Activated naive CD4-positive, alpha-beta T cell treated with anti-CD3 and anti-CD28 coated beads, Interleukin-2, amount 50 U/mL, for 24 hours (primary cell): ENCODE measurements at regions not wholly inside any gene's neighbourhood (a gene's known extent, or its start where the extent isn't known, plus 50 kb on each side); places are given as distances from the start of the nearest gene placed in this dataset.
"Not testable (repeated sequence)": the region's sequence is repeated elsewhere in the genome, so short reads cannot be mapped to it uniquely, and the experiment has no call there.

Experiments
- H3K27ac Mint-ChIP-seq: one replicate; pipeline ENCODE4 v1.8.0; 2021; ENCODE audit warnings: mild to moderate bottlenecking, mixed read lengths
- H3K27me3 Mint-ChIP-seq: one replicate; pipeline ENCODE4 v1.8.0; 2021; ENCODE audit warnings: mixed read lengths
- H3K36me3 Mint-ChIP-seq: one replicate; pipeline ENCODE4 v1.8.0; 2021; ENCODE audit warnings: mixed read lengths
- H3K4me1 Mint-ChIP-seq: one replicate; pipeline ENCODE4 v1.8.0; 2021; ENCODE audit warnings: mixed read lengths
- H3K4me3 Mint-ChIP-seq: one replicate; pipeline ENCODE4 v1.8.0; 2021; ENCODE audit warnings: mild to moderate bottlenecking, mixed read lengths
- H3K9me3 Mint-ChIP-seq: one replicate; pipeline ENCODE4 v1.8.0; 2021; ENCODE audit warnings: mixed read lengths

DNA sequence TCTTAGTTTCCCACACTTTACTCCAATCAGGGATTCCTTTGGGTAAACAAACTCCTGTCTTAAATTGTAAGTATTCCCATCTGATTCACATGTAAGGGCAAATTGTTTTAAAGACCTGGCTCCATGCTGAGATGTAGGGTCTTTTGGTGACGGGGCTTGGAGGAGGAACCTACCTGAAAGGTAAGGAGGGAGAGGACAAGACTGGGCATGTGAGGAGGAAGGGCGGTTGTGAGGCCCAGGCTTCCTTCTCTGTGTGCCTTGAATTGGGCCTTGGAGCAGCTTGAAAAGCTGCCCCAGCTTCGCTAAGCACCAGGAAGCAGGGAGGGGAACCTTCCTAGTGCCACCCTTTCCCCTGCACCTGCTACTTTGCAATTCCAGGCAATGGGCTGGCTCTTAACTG is 86.8 kb downstream of the C9orf152 start:
- Mint-ChIP-seq H3K27me3 (no peaks in the 10 kb centered on the region), H3K36me3 (no peaks in the 10 kb centered on the region), H3K4me3 (no peak overlapping the region), H3K4me1 (peaks cover 10% of the 10 kb centered on the region), H3K9me3 (no peaks in the 10 kb centered on the region), H3K27ac (no peak overlapping the region)

DNA sequence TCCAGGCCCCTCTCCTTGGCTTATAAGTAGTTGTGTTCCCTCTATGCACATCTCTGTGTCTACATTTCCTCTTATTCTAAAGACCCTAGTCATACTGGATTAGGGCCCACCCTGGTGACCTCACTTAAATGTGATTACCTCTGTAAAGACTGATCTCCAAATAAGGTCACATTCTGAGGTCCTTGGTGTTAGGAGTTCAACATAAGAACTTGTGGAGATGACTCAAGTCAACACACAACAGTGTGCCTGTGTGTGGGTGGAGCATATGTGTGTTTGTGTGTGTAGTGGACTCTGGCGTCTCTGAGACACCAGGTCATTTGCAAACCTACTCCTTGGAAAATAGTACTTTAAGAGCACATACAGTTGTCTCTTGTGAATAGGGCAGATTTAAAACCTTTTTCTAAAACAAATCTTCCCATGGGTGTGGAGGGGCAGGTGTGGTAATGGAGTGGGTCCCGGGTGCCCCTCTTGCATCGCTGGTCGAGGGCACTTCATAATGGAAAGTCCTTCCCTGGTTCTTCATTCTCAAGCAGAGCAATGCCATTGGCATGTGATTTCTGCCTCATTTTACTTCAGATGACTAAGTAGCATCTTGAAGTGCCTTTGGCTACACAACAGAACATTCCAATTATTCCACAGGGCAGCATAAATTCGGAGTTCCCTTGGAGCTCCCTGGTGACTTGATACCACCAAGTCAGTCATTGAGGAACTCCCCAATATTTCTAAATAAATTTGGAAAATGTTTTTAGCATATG is 84.4 kb downstream of the C9orf152 start:
- H3K27me3 Mint-ChIP-seq: no peaks in the 10 kb centered on the region
- H3K27ac Mint-ChIP-seq: no peak overlapping the region
- peaks cover 25% of the 10 kb centered on the region for H3K4me1 Mint-ChIP-seq
- no peaks in the 10 kb centered on the region for H3K36me3 Mint-ChIP-seq
- H3K9me3 Mint-ChIP-seq: no peaks in the 10 kb centered on the region
- no peak overlapping the region for H3K4me3 Mint-ChIP-seq

DNA sequence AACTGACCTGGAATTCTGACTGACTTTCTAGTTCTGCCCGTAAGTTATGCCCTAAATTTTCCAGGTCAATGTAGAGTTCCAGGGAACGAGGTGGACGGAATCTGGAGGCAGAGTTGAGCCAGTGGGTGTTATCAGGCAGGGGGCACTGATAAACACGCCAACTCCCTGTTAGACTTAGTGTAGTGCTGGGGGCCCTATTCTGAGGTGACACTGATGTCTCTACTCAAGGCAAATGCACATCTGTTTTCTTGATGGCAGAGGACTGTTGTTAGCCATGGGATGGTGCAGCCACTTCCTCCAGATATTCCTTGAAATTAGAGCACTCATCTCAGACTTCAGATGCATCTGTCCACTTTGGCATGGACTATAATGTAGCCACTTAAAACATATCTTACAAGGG is 83.5 kb downstream of the C9orf152 start:
- Mint-ChIP-seq H3K27ac (no peak overlapping the region), H3K4me3 (no peak overlapping the region), H3K4me1 (peaks cover 25% of the 10 kb centered on the region), H3K36me3 (no peaks in the 10 kb centered on the region), H3K27me3 (no peaks in the 10 kb centered on the region), H3K9me3 (no peaks in the 10 kb centered on the region)

DNA sequence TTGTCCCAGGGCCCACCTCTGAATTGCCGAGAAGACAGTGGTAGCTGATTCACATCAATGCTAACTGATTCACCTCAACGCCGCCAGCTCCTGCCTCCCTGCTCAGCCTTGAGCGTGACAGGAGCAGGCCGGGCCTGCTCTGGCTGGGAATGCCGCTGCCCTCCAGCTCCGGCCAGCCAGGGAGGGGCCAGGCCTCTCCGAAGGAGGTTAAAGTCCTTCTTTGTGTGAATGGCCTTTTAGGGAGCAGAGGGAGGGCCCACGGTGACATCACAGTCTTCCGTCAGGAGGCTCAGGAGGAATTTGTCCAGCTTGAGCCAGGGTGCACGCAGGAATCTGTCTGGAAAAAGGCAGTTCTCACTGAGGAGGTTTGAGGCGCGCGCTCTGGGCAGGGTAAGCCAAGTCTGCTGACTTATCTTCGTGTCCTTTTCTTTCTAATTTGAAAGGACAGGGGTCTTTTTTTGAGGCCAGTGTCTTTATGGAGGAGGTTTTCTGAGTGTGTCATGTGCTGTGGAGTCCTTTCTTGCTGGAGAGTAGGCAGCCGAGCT is 82.7 kb downstream of the C9orf152 start:
- Mint-ChIP-seq H3K36me3 (no peaks in the 10 kb centered on the region), H3K4me1 (peaks cover 25% of the 10 kb centered on the region), H3K4me3 (peak overlapping the region; percentile 40), H3K9me3 (no peaks in the 10 kb centered on the region), H3K27ac (no peak overlapping the region), H3K27me3 (no peaks in the 10 kb centered on the region)

DNA sequence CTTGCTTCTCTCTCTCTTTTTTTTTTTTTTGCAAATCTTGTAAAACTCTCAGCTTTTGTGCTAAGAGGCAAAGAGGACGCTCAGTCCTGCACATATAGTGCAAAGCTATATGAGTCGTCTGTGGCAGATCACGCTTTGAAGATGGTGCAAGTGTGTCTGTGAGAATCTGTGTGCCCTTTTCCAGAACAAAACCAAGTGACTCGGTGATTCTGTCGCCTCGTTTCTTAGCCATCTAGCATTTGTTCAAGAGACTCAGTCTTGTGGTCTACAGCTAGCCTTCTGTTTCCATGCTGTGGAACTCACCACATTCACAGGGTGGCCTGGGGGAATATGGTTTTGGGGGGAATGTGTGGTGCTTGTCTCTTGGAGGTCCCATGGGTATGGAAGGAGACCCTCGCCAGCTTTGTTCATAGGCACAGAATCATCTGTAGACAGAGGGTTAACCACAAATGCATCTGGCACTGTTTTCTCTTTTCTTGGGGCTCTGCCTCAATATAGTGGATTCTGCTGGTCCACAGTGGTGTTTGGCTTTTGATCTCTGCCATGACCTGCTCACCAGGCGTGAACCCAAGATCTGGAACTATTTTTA is 82.1 kb downstream of the C9orf152 start:
- Mint-ChIP-seq H3K36me3 (no peaks in the 10 kb centered on the region), H3K27me3 (no peaks in the 10 kb centered on the region), H3K27ac (no peak overlapping the region), H3K4me1 (peaks cover 25% of the 10 kb centered on the region), H3K4me3 (peak overlapping the region; percentile 40), H3K9me3 (no peaks in the 10 kb centered on the region)

DNA sequence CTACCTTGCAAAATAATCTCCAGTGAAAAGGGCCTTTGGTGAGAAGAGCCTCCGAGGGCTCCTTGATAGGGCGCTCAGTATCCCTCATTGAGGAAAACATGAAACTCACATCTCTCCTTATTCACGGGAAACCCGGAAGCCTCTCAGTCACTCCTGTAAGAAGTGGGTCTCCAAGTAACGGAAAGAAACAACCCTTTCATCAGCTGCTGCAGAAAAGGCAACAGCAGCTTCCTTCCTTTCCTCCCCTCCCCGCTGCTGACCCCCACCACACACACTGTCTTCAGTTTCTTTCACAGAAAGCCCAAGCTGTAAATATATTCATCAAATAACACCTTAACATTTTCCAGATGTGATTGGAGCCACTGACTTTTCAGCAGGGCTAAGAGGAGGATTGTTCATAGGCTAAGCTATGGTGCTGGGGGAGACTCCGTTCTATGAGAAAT is 81.4 kb downstream of the C9orf152 start:
- H3K27me3 Mint-ChIP-seq: no peaks in the 10 kb centered on the region
- H3K9me3 Mint-ChIP-seq: no peaks in the 10 kb centered on the region
- H3K4me1 Mint-ChIP-seq: peaks cover 25% of the 10 kb centered on the region
- peak overlapping the region; percentile 40 for H3K4me3 Mint-ChIP-seq
- no peaks in the 10 kb centered on the region for H3K36me3 Mint-ChIP-seq
- H3K27ac Mint-ChIP-seq: no peak overlapping the region

DNA sequence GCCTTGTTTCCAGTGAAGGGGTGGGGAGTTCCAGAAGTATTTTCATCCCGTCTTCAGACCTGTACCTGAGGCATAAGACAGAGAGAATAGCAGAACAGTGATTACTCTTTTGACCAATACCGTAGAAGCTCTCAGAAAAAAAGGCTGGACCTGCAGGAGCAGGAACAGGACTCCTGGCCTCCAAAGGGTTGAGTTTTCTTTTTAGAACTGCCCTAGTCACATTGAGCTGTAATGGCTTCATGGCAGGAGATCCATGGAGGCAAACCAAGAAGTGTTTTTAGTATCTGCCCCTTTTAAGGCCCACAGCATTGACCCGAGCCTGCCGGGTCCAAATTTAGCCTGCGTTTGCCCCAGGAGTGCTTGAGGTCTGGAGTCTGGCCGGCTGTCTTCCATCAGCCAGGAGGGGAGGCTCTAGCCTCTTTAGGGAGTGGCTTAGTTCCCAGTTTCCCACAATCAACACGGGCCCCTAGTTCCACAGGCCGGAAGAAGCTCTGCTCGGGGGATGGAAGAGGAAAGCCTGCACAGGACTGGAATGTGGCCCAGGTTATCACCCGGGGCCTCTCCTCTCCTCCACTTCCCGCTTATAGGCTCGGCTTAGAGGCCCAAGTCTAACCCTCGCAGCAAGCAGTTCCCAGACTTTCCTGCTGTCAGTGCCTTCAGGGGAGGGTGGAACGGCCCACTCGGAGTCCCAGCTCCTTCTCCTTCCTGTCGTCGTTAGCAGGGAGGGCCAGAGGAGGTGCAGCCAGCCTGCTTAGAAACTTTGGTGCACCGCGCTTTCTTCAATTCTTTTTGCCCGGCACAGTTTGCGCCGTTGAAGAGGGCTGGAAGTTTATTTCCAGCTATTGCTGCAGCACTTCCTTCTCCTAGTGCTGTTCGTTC is 80.7 kb downstream of the C9orf152 start:
- peaks cover 1% of the 10 kb centered on the region for H3K36me3 Mint-ChIP-seq
- H3K9me3 Mint-ChIP-seq: no peaks in the 10 kb centered on the region
- H3K27me3 Mint-ChIP-seq: no peaks in the 10 kb centered on the region
- peaks cover 25% of the 10 kb centered on the region for H3K4me1 Mint-ChIP-seq
- no peak overlapping the region for H3K27ac Mint-ChIP-seq
- peak overlapping the region; percentile 40 for H3K4me3 Mint-ChIP-seq

DNA sequence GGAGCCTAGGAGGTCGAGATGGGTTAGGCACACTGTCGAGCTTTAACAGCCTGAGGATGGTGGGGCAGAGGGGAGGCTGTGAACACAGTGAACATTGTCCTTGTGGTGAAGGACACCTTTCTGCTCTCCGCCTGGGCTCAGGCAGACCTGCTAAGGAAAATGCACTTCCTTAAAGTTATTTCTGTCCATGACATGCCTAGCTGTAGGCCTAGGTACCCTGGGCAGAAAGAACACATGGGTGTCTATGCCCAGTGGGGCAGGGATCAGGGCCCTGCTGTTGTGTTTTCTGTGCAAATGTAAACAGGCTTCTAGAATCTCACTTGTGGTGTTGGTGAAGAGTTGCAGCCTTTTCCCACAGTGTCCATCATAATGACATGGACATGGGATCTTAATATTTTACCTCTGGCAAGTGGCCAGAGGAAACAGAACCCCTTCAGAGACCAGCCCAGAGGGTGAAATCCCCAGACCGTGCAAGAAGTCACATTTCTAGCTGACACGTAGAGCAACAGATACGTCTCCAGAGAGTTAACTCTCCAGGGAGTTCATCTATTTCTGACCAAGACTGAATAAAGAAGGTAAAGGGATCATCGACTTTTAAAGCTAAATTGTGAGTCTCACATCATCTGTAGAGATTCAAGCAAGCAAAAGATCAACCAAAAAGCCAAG is 79.2 kb downstream of the C9orf152 start:
- H3K27me3 Mint-ChIP-seq: no peaks in the 10 kb centered on the region
- no peaks in the 10 kb centered on the region for H3K9me3 Mint-ChIP-seq
- peaks cover 25% of the 10 kb centered on the region for H3K4me1 Mint-ChIP-seq
- H3K36me3 Mint-ChIP-seq: peaks cover 1% of the 10 kb centered on the region
- no peak overlapping the region for H3K4me3 Mint-ChIP-seq
- no peak overlapping the region for H3K27ac Mint-ChIP-seq

DNA sequence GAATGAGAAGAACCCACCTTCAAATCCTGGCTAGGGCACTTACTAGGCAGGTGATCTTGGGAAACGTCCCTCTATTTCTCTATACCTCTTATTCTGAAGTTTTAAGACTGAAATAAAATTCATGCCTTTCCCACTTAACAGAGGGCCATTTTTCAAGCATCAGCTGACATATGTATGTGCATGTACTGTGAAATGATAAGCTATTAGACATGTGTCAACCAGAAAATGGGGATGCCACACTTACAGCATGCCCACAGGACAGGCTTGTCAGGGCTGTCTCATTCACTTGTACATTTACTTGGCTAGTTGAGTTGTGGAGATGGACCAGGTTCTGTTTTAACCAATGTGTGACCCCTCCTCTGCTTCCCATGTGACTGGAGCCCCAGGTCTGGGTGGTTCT is 78.5 kb downstream of the C9orf152 start:
- peaks cover 1% of the 10 kb centered on the region for H3K36me3 Mint-ChIP-seq
- H3K4me3 Mint-ChIP-seq: no peak overlapping the region
- peaks cover 25% of the 10 kb centered on the region for H3K4me1 Mint-ChIP-seq
- no peaks in the 10 kb centered on the region for H3K9me3 Mint-ChIP-seq
- no peak overlapping the region for H3K27ac Mint-ChIP-seq
- H3K27me3 Mint-ChIP-seq: no peaks in the 10 kb centered on the region

DNA sequence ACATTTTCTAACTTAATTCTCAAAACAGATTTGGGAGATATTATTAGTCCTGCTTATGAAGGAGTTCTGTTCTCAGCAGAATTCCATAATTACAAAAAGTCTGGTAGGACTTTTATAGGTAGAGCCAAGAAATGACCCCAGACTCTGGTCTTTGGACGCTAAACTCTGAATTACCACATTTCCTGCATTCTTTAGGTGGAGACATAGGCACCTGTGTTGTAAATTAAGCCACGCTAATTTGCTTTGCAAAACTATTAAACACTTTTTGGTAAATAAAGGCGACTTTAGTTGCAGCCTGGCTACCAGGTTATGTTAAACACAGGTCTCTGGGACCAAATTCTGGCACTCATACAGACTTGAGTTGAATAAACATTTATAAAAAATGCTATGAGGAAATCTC is 77.7 kb downstream of the C9orf152 start:
- Mint-ChIP-seq H3K4me1 (peaks cover 24% of the 10 kb centered on the region), H3K27me3 (no peaks in the 10 kb centered on the region), H3K36me3 (peaks cover 1% of the 10 kb centered on the region), H3K4me3 (no peak overlapping the region), H3K9me3 (no peaks in the 10 kb centered on the region), H3K27ac (no peak overlapping the region)

DNA sequence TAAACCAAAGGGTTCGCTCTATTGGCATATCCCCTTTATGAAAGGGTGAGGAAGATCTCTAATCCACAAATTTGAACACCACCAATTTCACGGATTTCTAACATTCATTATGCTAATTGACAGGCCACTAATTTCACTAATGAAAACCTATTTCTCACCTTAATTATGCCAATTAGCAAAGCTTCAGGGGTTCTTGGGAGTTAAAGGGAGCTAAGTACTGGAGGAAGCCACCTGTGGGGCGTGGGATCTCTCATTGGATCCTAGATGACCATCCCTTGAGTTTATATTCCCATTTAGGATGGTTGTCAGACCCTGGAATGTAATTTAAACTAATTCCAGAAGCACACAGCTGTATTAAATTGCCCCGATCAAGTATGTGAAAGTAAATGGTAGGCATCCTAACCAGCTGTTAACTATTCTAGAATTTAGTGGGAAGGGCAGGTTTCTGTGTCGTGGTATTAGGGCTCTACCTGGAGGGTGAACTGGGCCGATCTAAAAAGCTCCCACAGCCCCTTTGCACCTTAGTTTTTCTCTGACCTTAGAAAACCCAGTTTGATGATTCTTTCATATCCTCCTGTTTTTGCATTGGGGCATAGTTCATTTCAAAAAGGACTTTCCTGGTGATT is 77.1 kb downstream of the C9orf152 start:
- H3K27ac Mint-ChIP-seq: no peak overlapping the region

DNA sequence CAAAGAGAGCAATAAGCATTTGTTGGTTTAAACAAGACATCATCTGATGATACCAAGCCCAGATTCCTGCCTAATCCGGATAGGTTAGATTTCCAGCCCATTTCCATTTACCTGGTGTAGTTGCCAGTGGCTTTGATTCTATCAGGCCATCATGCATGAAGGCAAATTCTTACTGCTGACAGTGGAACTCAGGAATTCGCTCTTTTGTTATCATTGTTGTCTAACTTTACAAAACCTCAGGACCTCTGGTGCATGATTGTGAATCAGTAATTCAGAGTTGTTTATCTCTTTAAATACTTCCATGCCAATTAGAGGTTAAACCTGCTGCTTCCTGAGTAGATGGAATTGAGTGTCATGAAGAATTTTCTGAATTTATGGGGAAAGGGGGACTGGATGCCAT is 76.5 kb downstream of the C9orf152 start:
- Mint-ChIP-seq H3K9me3 (no peaks in the 10 kb centered on the region), H3K4me1 (peaks cover 11% of the 10 kb centered on the region), H3K27ac (no peak overlapping the region)

More for the DNA sequence above, 77.1 kb downstream of the C9orf152 start:
- H3K9me3 Mint-ChIP-seq: no peaks in the 10 kb centered on the region
- no peaks in the 10 kb centered on the region for H3K27me3 Mint-ChIP-seq
- H3K4me3 Mint-ChIP-seq: no peak overlapping the region
- peaks cover 17% of the 10 kb centered on the region for H3K4me1 Mint-ChIP-seq
- H3K36me3 Mint-ChIP-seq: peaks cover 1% of the 10 kb centered on the region

DNA sequence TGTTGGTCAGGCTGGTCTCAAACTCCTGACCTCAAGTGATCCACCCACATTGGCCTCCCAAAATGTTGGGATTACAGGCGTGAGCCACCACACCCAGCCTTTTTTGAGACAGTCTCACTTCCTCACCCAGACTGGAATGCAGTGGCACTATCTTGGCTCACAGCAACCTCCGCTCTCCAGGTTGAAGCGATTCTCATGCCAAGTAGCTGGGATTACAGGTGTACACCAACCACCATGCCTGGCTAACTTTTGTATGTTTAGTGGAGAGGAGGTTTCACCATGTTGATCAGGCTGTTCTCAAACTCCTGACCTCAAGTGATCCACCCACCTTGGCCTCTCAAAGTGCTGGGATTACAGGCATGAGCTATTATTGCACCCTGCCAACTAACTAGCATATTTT is 75.4 kb downstream of the C9orf152 start:
- H3K4me1 Mint-ChIP-seq: not testable (repeated sequence)

More for the DNA sequence above, 76.5 kb downstream of the C9orf152 start:
- Mint-ChIP-seq H3K4me3 (no peak overlapping the region), H3K27me3 (no peaks in the 10 kb centered on the region), H3K36me3 (peaks cover 1% of the 10 kb centered on the region)

DNA sequence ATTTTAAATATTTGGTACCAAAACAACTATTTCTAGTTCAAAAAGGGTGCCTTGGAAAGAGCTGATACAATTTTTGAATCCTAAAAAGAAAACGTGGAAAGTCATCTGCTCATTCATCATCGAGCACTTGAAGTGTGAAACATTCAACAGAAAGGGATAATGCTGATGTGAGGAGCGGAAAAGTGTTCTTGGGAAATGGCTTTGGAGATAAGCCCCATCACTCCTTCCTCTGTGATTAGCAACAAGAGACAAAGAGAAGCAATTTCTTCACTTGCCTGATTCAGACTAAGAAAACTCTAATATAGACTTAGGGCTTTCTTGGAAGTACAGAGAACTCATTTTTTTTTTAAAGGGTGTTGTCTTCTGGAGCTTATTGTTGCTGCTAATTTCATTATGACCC is 74.9 kb downstream of the C9orf152 start:
- no peaks in the 10 kb centered on the region for H3K27me3 Mint-ChIP-seq
- peaks cover under 1% of the 10 kb centered on the region for H3K4me1 Mint-ChIP-seq
- no peak overlapping the region for H3K4me3 Mint-ChIP-seq
- H3K36me3 Mint-ChIP-seq: peaks cover 1% of the 10 kb centered on the region
- H3K27ac Mint-ChIP-seq: no peak overlapping the region
- H3K9me3 Mint-ChIP-seq: no peaks in the 10 kb centered on the region

More for the DNA sequence above, 75.4 kb downstream of the C9orf152 start:
- H3K27me3 Mint-ChIP-seq, H3K27ac Mint-ChIP-seq, H3K36me3 Mint-ChIP-seq, H3K9me3 Mint-ChIP-seq, H3K4me3 Mint-ChIP-seq: not testable (repeated sequence)
